ENCODE measurements at regions not wholly inside any gene's neighbourhood (a gene's known extent, or its start where the extent isn't known, plus 50 kb on each side); places are given as distances from the start of the nearest gene placed in this dataset.

DNA sequence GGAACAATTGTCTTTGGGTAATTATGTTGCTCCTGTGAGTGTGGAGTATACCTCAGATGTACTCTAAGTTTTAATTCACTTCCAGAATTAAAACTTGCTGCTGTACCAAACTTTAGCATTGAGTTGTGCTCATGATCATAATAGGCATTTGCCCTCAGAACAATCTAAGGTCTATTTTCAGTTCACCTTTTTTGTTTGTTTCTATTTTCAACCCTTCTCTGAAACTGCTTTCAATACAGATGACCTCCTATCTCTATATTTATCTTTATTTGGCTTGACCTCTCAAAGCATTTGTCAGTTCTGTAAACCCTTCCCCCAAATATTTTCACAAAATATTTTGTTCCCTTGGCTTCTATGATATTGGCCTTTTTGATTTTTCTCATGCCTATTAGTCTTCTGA is 873.0 kb downstream of the OLFM4 start:
- TF ChIP-seq, protein P1, sequence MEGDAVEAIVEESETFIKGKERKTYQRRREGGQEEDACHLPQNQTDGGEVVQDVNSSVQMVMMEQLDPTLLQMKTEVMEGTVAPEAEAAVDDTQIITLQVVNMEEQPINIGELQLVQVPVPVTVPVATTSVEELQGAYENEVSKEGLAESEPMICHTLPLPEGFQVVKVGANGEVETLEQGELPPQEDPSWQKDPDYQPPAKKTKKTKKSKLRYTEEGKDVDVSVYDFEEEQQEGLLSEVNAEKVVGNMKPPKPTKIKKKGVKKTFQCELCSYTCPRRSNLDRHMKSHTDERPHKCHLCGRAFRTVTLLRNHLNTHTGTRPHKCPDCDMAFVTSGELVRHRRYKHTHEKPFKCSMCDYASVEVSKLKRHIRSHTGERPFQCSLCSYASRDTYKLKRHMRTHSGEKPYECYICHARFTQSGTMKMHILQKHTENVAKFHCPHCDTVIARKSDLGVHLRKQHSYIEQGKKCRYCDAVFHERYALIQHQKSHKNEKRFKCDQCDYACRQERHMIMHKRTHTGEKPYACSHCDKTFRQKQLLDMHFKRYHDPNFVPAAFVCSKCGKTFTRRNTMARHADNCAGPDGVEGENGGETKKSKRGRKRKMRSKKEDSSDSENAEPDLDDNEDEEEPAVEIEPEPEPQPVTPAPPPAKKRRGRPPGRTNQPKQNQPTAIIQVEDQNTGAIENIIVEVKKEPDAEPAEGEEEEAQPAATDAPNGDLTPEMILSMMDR (IDR thresholded peaks at IDR 0.05) = no peak
- TF ChIP-seq POLR2AphosphoS5 (IDR thresholded peaks at IDR 0.05) (no peak), POLR2A (IDR thresholded peaks at IDR 0.05) (no peak)
